ENCODE measurements at regions not wholly inside any gene's neighbourhood (a gene's known extent, or its start where the extent isn't known, plus 50 kb on each side); places are given as distances from the start of the nearest gene placed in this dataset.

DNA sequence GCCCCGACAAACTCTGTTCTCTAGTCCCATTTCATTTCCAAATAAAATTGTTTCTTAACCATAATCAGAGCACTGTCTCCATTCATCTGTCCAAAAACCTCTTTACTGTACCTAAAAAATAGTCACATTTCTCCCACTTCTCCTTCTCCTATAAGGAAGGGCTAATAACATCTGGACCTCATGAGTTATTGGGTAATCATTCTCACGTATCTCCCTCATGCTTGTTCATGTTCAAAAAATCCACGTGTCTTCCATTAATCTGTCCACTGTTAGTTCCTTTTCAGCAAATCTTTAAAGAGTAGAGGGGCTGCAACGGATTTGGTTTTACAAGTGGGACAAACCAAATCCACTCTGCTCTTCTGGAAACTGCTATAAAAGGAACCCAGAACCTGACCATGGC is 1418.8 kb downstream of the MRPL39 start:
- no peak for DNase-seq
- Histone ChIP-seq H2AFZ (ENCODE audit: low read length) (no peak overlapping the region), H3K4me3 (ENCODE audit: low read length) (no peak overlapping the region), H3K9ac (ENCODE audit: low read length) (no peak overlapping the region), H3K27me3 (replicated peaks; ENCODE audit: insufficient read depth, low read length) (no peaks in the 10 kb centered on the region), H3K9me2 (replicated peaks; ENCODE audit: insufficient read depth, low read length) (no peaks in the 10 kb centered on the region), H4K20me1 (ENCODE audit: insufficient read depth, low read length) (no peaks in the 10 kb centered on the region), H3K27ac (ENCODE audit: low read length) (no peak overlapping the region), H3K9me3 (replicated peaks; ENCODE audit: insufficient read depth, low read length) (no peaks in the 10 kb centered on the region), H3K79me2 (ENCODE audit: low read length) (no peaks in the 10 kb centered on the region), H3F3A (ENCODE audit: insufficient read depth, low read length) (no peaks in the 10 kb centered on the region), H3K4me1 (ENCODE audit: low read length) (no peaks in the 10 kb centered on the region), H3K36me3 (replicated peaks; ENCODE audit: insufficient read depth, low read length) (no peaks in the 10 kb centered on the region), H3K4me2 (ENCODE audit: low read depth, low read length) (no peak overlapping the region)
- TF ChIP-seq EZH2 (optimal IDR thresholded peaks at IDR 0.05; ENCODE audit: low read depth, low read length) = no peak
- TF ChIP-seq, protein P1, sequence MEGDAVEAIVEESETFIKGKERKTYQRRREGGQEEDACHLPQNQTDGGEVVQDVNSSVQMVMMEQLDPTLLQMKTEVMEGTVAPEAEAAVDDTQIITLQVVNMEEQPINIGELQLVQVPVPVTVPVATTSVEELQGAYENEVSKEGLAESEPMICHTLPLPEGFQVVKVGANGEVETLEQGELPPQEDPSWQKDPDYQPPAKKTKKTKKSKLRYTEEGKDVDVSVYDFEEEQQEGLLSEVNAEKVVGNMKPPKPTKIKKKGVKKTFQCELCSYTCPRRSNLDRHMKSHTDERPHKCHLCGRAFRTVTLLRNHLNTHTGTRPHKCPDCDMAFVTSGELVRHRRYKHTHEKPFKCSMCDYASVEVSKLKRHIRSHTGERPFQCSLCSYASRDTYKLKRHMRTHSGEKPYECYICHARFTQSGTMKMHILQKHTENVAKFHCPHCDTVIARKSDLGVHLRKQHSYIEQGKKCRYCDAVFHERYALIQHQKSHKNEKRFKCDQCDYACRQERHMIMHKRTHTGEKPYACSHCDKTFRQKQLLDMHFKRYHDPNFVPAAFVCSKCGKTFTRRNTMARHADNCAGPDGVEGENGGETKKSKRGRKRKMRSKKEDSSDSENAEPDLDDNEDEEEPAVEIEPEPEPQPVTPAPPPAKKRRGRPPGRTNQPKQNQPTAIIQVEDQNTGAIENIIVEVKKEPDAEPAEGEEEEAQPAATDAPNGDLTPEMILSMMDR (IDR thresholded peaks at IDR 0.05; ENCODE audit: low read length) = no peak
- no peak for TF ChIP-seq EZH2phosphoT487 (IDR thresholded peaks at IDR 0.05; ENCODE audit: low read length)

DNA sequence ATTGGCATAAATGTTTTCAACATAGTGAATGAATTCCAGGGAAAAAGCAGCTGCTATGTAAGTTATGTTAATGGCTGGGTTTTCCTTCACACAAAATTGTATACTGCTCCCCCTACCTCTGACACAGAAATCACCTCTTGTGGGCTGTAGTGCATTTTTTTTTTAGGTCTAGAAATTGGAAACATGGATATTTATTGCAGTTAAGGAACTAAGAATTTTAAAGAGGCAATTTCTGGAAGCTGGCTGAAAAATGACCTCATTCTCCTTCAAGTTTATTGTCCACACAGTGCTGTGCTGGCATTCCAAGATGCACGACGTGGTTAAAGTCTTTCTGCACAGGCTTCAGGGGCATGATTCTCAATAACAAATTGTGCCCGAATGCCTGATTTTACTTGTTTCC is 1424.2 kb downstream of the MRPL39 start:
- H3K9me3 ChIP-seq (replicated peaks; ENCODE audit: insufficient read depth, low read length) = no peaks in the 10 kb centered on the region

DNA sequence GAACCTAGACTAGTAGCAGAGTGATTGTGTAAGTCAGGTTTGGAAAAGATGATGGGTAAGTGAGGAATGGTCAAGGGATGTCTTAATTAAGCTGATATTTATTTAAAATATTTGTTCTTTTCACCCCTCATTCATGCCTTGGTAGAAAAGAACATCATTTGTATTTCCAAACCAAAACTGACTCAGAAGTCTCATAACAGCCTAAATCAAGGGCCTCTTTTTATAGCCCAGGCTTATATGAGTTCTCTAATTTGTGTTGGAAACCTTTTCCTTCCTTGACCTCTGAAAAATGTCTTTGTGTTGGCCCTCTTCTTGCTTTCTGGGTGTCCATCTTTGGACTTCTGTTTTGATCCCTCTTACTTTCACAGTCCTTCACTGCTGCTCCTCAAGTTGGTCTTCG is 1428.2 kb downstream of the MRPL39 start:
- no peak overlapping the region for H3K9ac ChIP-seq (ENCODE audit: low read length)
- no peaks in the 10 kb centered on the region for H3K4me1 ChIP-seq (ENCODE audit: low read length)
- H4K20me1 ChIP-seq (ENCODE audit: insufficient read depth, low read length) = no peaks in the 10 kb centered on the region
- no peak overlapping the region for H3K4me3 ChIP-seq (ENCODE audit: low read length)
- H2AFZ ChIP-seq (ENCODE audit: low read length) = no peak overlapping the region
- no peaks in the 10 kb centered on the region for H3K36me3 ChIP-seq (replicated peaks; ENCODE audit: insufficient read depth, low read length)
- no peak for DNase-seq
- no peaks in the 10 kb centered on the region for H3K79me2 ChIP-seq (ENCODE audit: low read length)
- no peaks in the 10 kb centered on the region for H3F3A ChIP-seq (ENCODE audit: insufficient read depth, low read length)
- no peaks in the 10 kb centered on the region for H3K27me3 ChIP-seq (replicated peaks; ENCODE audit: insufficient read depth, low read length)
- no peaks in the 10 kb centered on the region for H3K9me2 ChIP-seq (replicated peaks; ENCODE audit: insufficient read depth, low read length)
- no peaks in the 10 kb centered on the region for H3K9me3 ChIP-seq (replicated peaks; ENCODE audit: insufficient read depth, low read length)
- TF ChIP-seq, protein P1 (IDR thresholded peaks at IDR 0.05; ENCODE audit: low read length) = no peak
- no peak for TF ChIP-seq EZH2phosphoT487 (IDR thresholded peaks at IDR 0.05; ENCODE audit: low read length)
- H3K27ac ChIP-seq (ENCODE audit: low read length) = no peak overlapping the region
- H3K4me2 ChIP-seq (ENCODE audit: low read depth, low read length) = no peak overlapping the region

More for the DNA sequence above, 1424.2 kb downstream of the MRPL39 start:
- H3K36me3 ChIP-seq (replicated peaks; ENCODE audit: insufficient read depth, low read length) = no peaks in the 10 kb centered on the region
- no peak overlapping the region for H2AFZ ChIP-seq (ENCODE audit: low read length)
- H3K9me2 ChIP-seq (replicated peaks; ENCODE audit: insufficient read depth, low read length) = no peaks in the 10 kb centered on the region
- H3K27me3 ChIP-seq (replicated peaks; ENCODE audit: insufficient read depth, low read length) = no peaks in the 10 kb centered on the region
- no peaks in the 10 kb centered on the region for H3F3A ChIP-seq (ENCODE audit: insufficient read depth, low read length)
- no peak overlapping the region for H3K27ac ChIP-seq (ENCODE audit: low read length)
- H3K9ac ChIP-seq (ENCODE audit: low read length) = no peak overlapping the region
- no peaks in the 10 kb centered on the region for H3K4me1 ChIP-seq (ENCODE audit: low read length)
- H3K4me2 ChIP-seq (ENCODE audit: low read depth, low read length) = no peak overlapping the region
- H3K79me2 ChIP-seq (ENCODE audit: low read length) = no peaks in the 10 kb centered on the region
- no peak for TF ChIP-seq EZH2 (optimal IDR thresholded peaks at IDR 0.05; ENCODE audit: low read depth, low read length)
- no peak for TF ChIP-seq EZH2phosphoT487 (IDR thresholded peaks at IDR 0.05; ENCODE audit: low read length)
- TF ChIP-seq, protein P1 (IDR thresholded peaks at IDR 0.05; ENCODE audit: low read length) = no peak
- no peaks in the 10 kb centered on the region for H4K20me1 ChIP-seq (ENCODE audit: insufficient read depth, low read length)
- no peak overlapping the region for H3K4me3 ChIP-seq (ENCODE audit: low read length)
- DNase-seq = no peak
